Vagina (tissue), 2 donors: ENCODE measurements at regions not wholly inside any gene's neighbourhood (a gene's known extent, or its start where the extent isn't known, plus 50 kb on each side); places are given as distances from the start of the nearest gene placed in this dataset.

ENCODE experiments used
- POLR2A ChIP-seq, 2 donors: fragments of 450-650 bp; IDR thresholded peaks; one replicate each; pipeline ENCODE4 v1.6.1; 2017; ENCODE audit warnings: antibody characterized with exemption in 2 of 2, mild to moderate bottlenecking in 2 of 2, moderate library complexity in 2 of 2
- TF ChIP-seq, protein P1 (sequence below), 3 experiments: fragments of 450-650 bp in 2 of 3; fragments of 200-600 bp in 1 of 3; sonication (generic) in 1 of 3; IDR thresholded peaks; one replicate each; pipeline ENCODE4 v1.5.1; 2017 to 2019; ENCODE audit warnings: antibody characterized with exemption in 3 of 3, mild to moderate bottlenecking in 2 of 3, moderate library complexity in 2 of 3

DNA sequence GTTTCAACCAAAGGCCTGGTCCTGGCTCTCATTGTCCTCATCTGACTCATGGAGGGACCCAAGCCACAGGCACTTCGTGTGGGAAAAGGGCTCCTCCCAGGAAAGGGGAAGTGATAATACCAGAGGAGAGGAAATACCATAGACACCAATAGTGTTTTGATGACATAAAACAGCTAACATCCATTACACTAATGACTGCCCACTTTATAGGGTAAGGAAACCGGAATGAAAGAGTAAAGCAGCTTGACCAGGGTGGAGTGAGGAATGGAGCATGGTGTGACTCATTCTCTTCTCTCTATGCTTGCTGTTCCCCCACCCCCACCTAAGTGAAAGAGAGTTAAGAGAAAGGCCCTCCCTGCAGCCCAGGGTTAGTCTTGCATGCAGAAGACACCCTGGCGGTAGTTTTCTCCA is 67.4 kb upstream of the HRH2 start:
- TF ChIP-seq, protein P1, sequence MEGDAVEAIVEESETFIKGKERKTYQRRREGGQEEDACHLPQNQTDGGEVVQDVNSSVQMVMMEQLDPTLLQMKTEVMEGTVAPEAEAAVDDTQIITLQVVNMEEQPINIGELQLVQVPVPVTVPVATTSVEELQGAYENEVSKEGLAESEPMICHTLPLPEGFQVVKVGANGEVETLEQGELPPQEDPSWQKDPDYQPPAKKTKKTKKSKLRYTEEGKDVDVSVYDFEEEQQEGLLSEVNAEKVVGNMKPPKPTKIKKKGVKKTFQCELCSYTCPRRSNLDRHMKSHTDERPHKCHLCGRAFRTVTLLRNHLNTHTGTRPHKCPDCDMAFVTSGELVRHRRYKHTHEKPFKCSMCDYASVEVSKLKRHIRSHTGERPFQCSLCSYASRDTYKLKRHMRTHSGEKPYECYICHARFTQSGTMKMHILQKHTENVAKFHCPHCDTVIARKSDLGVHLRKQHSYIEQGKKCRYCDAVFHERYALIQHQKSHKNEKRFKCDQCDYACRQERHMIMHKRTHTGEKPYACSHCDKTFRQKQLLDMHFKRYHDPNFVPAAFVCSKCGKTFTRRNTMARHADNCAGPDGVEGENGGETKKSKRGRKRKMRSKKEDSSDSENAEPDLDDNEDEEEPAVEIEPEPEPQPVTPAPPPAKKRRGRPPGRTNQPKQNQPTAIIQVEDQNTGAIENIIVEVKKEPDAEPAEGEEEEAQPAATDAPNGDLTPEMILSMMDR (IDR thresholded peaks at IDR 0.05) = no peak
- TF ChIP-seq POLR2A (IDR thresholded peaks at IDR 0.05) = no peak
